ENCODE measurements at regions not wholly inside any gene's neighbourhood (a gene's known extent, or its start where the extent isn't known, plus 50 kb on each side); places are given as distances from the start of the nearest gene placed in this dataset.

DNA sequence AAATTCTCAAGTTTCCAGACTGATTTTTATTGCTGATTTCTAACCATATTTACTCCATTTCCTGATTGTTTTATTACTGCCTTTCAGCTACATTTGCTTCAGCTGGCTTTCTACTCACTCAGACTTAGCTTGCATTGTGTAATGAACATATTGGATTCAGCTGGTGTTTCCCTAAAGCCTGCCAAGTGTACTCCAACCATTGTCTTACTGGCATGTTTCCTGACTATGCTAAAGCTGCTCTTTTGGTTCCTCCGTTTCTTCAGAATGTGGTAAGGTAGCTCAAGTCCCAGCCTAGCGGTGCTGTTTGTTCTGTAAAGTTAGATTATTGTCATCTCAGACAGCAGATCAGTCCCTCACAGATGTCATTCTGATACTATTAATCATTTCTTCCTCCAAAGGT lies 53.1 kb upstream of the GLRA2 start:
- DNase-seq (ENCODE audit: low spot score, unreplicated experiment), result no peak
- no peaks in the 10 kb centered on the region for H3K36me3 Mint-ChIP-seq (ENCODE audit: insufficient read depth)
- no peaks in the 10 kb centered on the region for H3K27me3 Mint-ChIP-seq
- TF ChIP-seq CTCF (IDR thresholded peaks at IDR 0.05; ENCODE audit: unreplicated experiment), result no peak
- H3K4me3 Mint-ChIP-seq (ENCODE audit: low read depth), result no peak overlapping the region
- no peak overlapping the region for H3K27ac Mint-ChIP-seq
- peaks cover 2% of the 10 kb centered on the region for H3K4me1 Mint-ChIP-seq (ENCODE audit: low read depth)
- peaks cover 21% of the 10 kb centered on the region for H3K9me3 Mint-ChIP-seq (ENCODE audit: low read depth)

- Mint-ChIP-seq H3K4me3 (ENCODE audit: low read depth) (no peak overlapping the region), H3K27me3 (no peaks in the 10 kb centered on the region), H3K36me3 (ENCODE audit: insufficient read depth) (no peaks in the 10 kb centered on the region), H3K9me3 (ENCODE audit: low read depth) (peaks cover 21% of the 10 kb centered on the region), H3K27ac (no peak overlapping the region), H3K4me1 (ENCODE audit: low read depth) (no peaks in the 10 kb centered on the region)
- TF ChIP-seq CTCF (IDR thresholded peaks at IDR 0.05; ENCODE audit: unreplicated experiment), result no peak
- DNase-seq (ENCODE audit: low spot score, unreplicated experiment), result no peak
Measured at GRCh38 chrX:14449773-14450172, 79.6 kb upstream of the GLRA2 start.

DNA sequence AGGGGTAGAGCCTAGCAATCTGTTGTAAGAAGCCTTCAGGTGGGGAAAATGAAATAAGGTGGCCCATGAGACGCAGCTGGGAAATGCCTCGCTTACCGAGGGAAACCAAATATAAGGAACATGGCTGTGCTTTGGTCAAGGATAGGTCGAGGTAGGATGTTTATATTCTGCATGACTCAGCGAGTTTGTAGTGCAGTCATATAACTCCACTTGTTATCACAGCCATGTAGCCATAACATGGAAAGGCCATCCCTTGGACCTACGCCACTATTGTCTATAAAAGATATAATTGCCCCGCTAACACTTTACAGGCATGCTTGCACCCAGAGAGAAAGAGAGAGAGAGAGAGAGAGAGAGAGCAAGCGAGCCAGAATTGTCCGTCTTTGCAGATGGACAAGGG lies 80.9 kb upstream of the GLRA2 start:
- Mint-ChIP-seq H3K9me3 (ENCODE audit: low read depth) (peaks cover 21% of the 10 kb centered on the region), H3K4me3 (ENCODE audit: low read depth) (no peak overlapping the region), H3K4me1 (ENCODE audit: low read depth) (no peaks in the 10 kb centered on the region), H3K27ac (no peak overlapping the region), H3K36me3 (ENCODE audit: insufficient read depth) (no peaks in the 10 kb centered on the region), H3K27me3 (no peaks in the 10 kb centered on the region)
- DNase-seq (ENCODE audit: low spot score, unreplicated experiment), result no peak
- no peak for TF ChIP-seq CTCF (IDR thresholded peaks at IDR 0.05; ENCODE audit: unreplicated experiment)

DNA sequence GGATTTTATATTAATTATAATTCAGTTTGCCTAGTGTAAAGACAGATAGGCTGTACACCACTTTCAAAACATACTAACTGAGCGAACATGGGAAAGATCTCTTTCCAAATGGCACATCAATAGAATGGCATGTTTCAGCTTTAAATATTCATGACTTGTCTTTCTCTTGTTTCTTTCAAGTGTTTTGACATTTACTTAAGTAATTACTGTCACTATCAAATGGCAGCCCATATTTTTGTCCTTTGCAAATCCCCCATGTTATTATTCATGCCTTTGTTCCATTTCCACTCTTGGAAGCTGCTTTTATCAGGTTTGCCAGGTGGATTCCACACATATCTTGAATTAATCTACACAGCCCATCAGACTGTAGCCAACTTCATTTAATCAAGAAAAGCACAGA lies 89.2 kb upstream of the GLRA2 start:
- Mint-ChIP-seq H3K27ac (no peak overlapping the region), H3K4me1 (ENCODE audit: low read depth) (no peaks in the 10 kb centered on the region), H3K36me3 (ENCODE audit: insufficient read depth) (no peaks in the 10 kb centered on the region), H3K27me3 (no peaks in the 10 kb centered on the region), H3K4me3 (ENCODE audit: low read depth) (no peak overlapping the region), H3K9me3 (ENCODE audit: low read depth) (peaks cover 27% of the 10 kb centered on the region)
- no peak for DNase-seq (ENCODE audit: low spot score, unreplicated experiment)
- no peak for TF ChIP-seq CTCF (IDR thresholded peaks at IDR 0.05; ENCODE audit: unreplicated experiment)

DNA sequence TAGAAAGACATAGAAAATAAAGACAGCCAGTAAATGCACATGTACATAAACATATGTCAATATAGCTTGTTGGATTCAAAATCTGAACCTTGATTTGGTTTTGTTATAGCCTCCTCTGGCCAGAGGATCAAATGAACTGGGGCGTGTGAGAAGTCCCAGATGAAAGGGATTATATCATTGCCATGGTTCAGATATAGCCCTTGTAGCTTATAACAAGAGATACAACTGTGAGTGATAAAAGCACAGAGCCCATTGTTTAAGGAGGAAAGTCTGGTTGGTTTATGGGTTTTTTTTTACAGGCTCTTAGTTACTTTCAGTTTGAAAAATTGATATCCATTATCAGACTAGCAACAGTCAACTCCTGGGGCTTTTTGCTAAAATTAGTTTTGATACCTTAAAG lies 101.7 kb upstream of the GLRA2 start:
- H3K36me3 Mint-ChIP-seq (ENCODE audit: insufficient read depth), result no peaks in the 10 kb centered on the region
- no peaks in the 10 kb centered on the region for H3K27me3 Mint-ChIP-seq
- H3K4me3 Mint-ChIP-seq (ENCODE audit: low read depth), result no peak overlapping the region
- no peak overlapping the region for H3K27ac Mint-ChIP-seq
- TF ChIP-seq CTCF (IDR thresholded peaks at IDR 0.05; ENCODE audit: unreplicated experiment), result no peak
- no peak for DNase-seq (ENCODE audit: low spot score, unreplicated experiment)
- peaks cover 5% of the 10 kb centered on the region for H3K4me1 Mint-ChIP-seq (ENCODE audit: low read depth)
- peaks cover 14% of the 10 kb centered on the region for H3K9me3 Mint-ChIP-seq (ENCODE audit: low read depth)
